ENCODE measurements at regions not wholly inside any gene's neighbourhood (a gene's known extent, or its start where the extent isn't known, plus 50 kb on each side); places are given as distances from the start of the nearest gene placed in this dataset.

- no peak for TF ChIP-seq CTCF (IDR thresholded peaks at IDR 0.05)
- no peak for TF ChIP-seq ZFX (IDR thresholded peaks at IDR 0.05; ENCODE audit: borderline replicate concordance)
Observed at GRCh38 chr15:58260725-58261267, 122.6 kb downstream of the AQP9 start.
